Occipital lobe (tissue), 1 donor: ENCODE measurements at regions not wholly inside any gene's neighbourhood (a gene's known extent, or its start where the extent isn't known, plus 50 kb on each side); places are given as distances from the start of the nearest gene placed in this dataset.

Source experiments
- DNase-seq: peaks from one replicate; lab custom pipeline; 2025; lab: John Stamatoyannopoulos, UW

- no peak for DNase-seq
These were observed 182.9 kb upstream of the RORA start for GRCh38 chr15:61411902-61412510.

GRCh38 chr15:61410662-61411061 lies 181.6 kb upstream of the RORA start:
- DNase-seq, result no peak

GRCh38 chr15:61404567-61404966 lies 175.5 kb upstream of the RORA start:
- DNase-seq, result no peak

GRCh38 chr15:61403884-61404283 lies 174.8 kb upstream of the RORA start:
- DNase-seq, result no peak

- no peak for DNase-seq
These were observed 173.0 kb upstream of the RORA start for GRCh38 chr15:61401903-61402698.

GRCh38 chr15:61398310-61398709 lies 169.2 kb upstream of the RORA start:
- no peak for DNase-seq

- DNase-seq, result no peak
These were observed 167.3 kb upstream of the RORA start for GRCh38 chr15:61396235-61396919.

GRCh38 chr15:61393949-61394348 lies 164.8 kb upstream of the RORA start:
- DNase-seq, result no peak

- DNase-seq, result no peak
These were observed 164.4 kb upstream of the RORA start for GRCh38 chr15:61393524-61393923.

- no peak for DNase-seq
These were observed 161.0 kb upstream of the RORA start for GRCh38 chr15:61390138-61390537.

GRCh38 chr15:61389334-61390028 lies 160.4 kb upstream of the RORA start:
- no peak for DNase-seq

GRCh38 chr15:61387675-61388074 lies 158.6 kb upstream of the RORA start:
- DNase-seq, result no peak

GRCh38 chr15:61383421-61383820 lies 154.3 kb upstream of the RORA start:
- no peak for DNase-seq

GRCh38 chr15:61382927-61383326 lies 153.8 kb upstream of the RORA start:
- no peak for DNase-seq

- DNase-seq, result no peak
These were observed 152.4 kb upstream of the RORA start for GRCh38 chr15:61381501-61381900.

GRCh38 chr15:61380270-61380669 lies 151.2 kb upstream of the RORA start:
- no peak for DNase-seq

GRCh38 chr15:61379005-61379404 lies 149.9 kb upstream of the RORA start:
- DNase-seq, result no peak

- no peak for DNase-seq
These were observed 147.9 kb upstream of the RORA start for GRCh38 chr15:61376961-61377360.

GRCh38 chr15:61376516-61376915 lies 147.4 kb upstream of the RORA start:
- DNase-seq, result no peak

GRCh38 chr15:61374848-61375247 lies 145.7 kb upstream of the RORA start:
- no peak for DNase-seq

- DNase-seq, result no peak
These were observed 138.9 kb upstream of the RORA start for GRCh38 chr15:61367953-61368352.

GRCh38 chr15:61364871-61365270 lies 135.8 kb upstream of the RORA start:
- DNase-seq, result no peak
